NCI-H187 treated with DMSO at 0.1 percent for 48 hours (cell line): ENCODE measurements at regions not wholly inside any gene's neighbourhood (a gene's known extent, or its start where the extent isn't known, plus 50 kb on each side); places are given as distances from the start of the nearest gene placed in this dataset.
"Not testable (repeated sequence)": the region's sequence is repeated elsewhere in the genome, so short reads cannot be mapped to it uniquely, and the experiment has no call there.

Experiments used
- DNase-seq: peaks from one replicate; lab custom pipeline; 2025; lab: John Stamatoyannopoulos, UW

- DNase-seq: no peak
Observed at GRCh38 chr6:3618642-3619041, 132.9 kb downstream of the PXDC1 start.

- no peak for DNase-seq
Observed at GRCh38 chr6:3617681-3618311, 133.7 kb downstream of the PXDC1 start.

- no peak for DNase-seq
Observed at GRCh38 chr6:3617192-3617631, 134.3 kb downstream of the PXDC1 start.

- no peak for DNase-seq
Observed at GRCh38 chr6:3616565-3617176, 134.8 kb downstream of the PXDC1 start.

- no peak for DNase-seq
Observed at GRCh38 chr6:3615391-3616380, 135.8 kb downstream of the PXDC1 start.

GRCh38 chr6:3614918-3615317 lies 136.6 kb downstream of the PXDC1 start:
- no peak for DNase-seq

- DNase-seq: not testable (repeated sequence)
Observed at GRCh38 chr6:3613565-3613964, 137.9 kb downstream of the PXDC1 start.

GRCh38 chr6:3612341-3613041 lies 139.0 kb downstream of the PXDC1 start:
- DNase-seq: peak; percentile 84

GRCh38 chr6:3610921-3611320 lies 140.6 kb downstream of the PXDC1 start:
- no peak for DNase-seq

- DNase-seq: no peak
Observed at GRCh38 chr6:3610206-3610605, 141.3 kb downstream of the PXDC1 start.

- DNase-seq: no peak
Observed at GRCh38 chr6:3609388-3609787, 142.1 kb downstream of the PXDC1 start.

- DNase-seq: no peak
Observed at GRCh38 chr6:3608159-3608558, 143.4 kb downstream of the PXDC1 start.

- DNase-seq: no peak
Observed at GRCh38 chr6:3607599-3607998, 143.9 kb downstream of the PXDC1 start.

GRCh38 chr6:3607171-3607570 lies 144.3 kb downstream of the PXDC1 start:
- DNase-seq: no peak

GRCh38 chr6:3603340-3604130 lies 146.7 kb upstream of the SLC22A23 start:
- no peak for DNase-seq

- DNase-seq: no peak
Observed at GRCh38 chr6:3601570-3601969, 144.7 kb upstream of the SLC22A23 start.

- DNase-seq: no peak
Observed at GRCh38 chr6:3597500-3598064, 140.7 kb upstream of the SLC22A23 start.

- no peak for DNase-seq
Observed at GRCh38 chr6:3596766-3597165, 139.9 kb upstream of the SLC22A23 start.

GRCh38 chr6:3594201-3594600 lies 137.4 kb upstream of the SLC22A23 start:
- DNase-seq: no peak

- DNase-seq: no peak
Observed at GRCh38 chr6:3593161-3593560, 136.3 kb upstream of the SLC22A23 start.

- no peak for DNase-seq
Observed at GRCh38 chr6:3592371-3592941, 135.6 kb upstream of the SLC22A23 start.
